ENCODE measurements at regions not wholly inside any gene's neighbourhood (a gene's known extent, or its start where the extent isn't known, plus 50 kb on each side); places are given as distances from the start of the nearest gene placed in this dataset.

GRCh38 chr12:110794623-110795280 lies 52.0 kb upstream of the CCDC63 start:
- H3F3A ChIP-seq (ENCODE audit: insufficient read depth, low read depth) = no peaks in the 10 kb centered on the region
- H3K4me2 ChIP-seq = no peak overlapping the region
- CTCF ChIA-PET = no interaction called here
- H3K79me2 ChIP-seq (ENCODE audit: low read depth) = no peaks in the 10 kb centered on the region
- intact Hi-C loops (cut with micrococcal nuclease; ENCODE audit: unreplicated experiment) = no loop called here
- H3K9me2 ChIP-seq (ENCODE audit: insufficient read depth) = no peaks in the 10 kb centered on the region
- H3K4me1 ChIP-seq (replicated peaks; ENCODE audit: insufficient read depth) = no peaks in the 10 kb centered on the region
- H3K36me3 ChIP-seq (ENCODE audit: low read depth) = no peaks in the 10 kb centered on the region
- H3K4me3 ChIP-seq = no peak overlapping the region
- no peak for DNase-seq
- no peaks in the 10 kb centered on the region for H4K20me1 ChIP-seq (ENCODE audit: insufficient read depth)
- no TSS peak for BruUV-seq (replicated peaks)
- H3K27me3 ChIP-seq (ENCODE audit: insufficient read depth, low read depth) = no peaks in the 10 kb centered on the region
- H3K9me3 ChIP-seq (ENCODE audit: insufficient read depth, low read depth) = no peaks in the 10 kb centered on the region
- POLR2A ChIA-PET (ENCODE audit: unreplicated experiment) = no interaction called here
- H2AFZ ChIP-seq = no peak overlapping the region
- H3K27ac ChIP-seq = no peak overlapping the region
- no peak for TF ChIP-seq EZH2 (IDR thresholded peaks at IDR 0.05; ENCODE audit: low read depth)
- TF ChIP-seq, protein P1, sequence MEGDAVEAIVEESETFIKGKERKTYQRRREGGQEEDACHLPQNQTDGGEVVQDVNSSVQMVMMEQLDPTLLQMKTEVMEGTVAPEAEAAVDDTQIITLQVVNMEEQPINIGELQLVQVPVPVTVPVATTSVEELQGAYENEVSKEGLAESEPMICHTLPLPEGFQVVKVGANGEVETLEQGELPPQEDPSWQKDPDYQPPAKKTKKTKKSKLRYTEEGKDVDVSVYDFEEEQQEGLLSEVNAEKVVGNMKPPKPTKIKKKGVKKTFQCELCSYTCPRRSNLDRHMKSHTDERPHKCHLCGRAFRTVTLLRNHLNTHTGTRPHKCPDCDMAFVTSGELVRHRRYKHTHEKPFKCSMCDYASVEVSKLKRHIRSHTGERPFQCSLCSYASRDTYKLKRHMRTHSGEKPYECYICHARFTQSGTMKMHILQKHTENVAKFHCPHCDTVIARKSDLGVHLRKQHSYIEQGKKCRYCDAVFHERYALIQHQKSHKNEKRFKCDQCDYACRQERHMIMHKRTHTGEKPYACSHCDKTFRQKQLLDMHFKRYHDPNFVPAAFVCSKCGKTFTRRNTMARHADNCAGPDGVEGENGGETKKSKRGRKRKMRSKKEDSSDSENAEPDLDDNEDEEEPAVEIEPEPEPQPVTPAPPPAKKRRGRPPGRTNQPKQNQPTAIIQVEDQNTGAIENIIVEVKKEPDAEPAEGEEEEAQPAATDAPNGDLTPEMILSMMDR (conservative IDR thresholded peaks at IDR 0.05) = no peak

- H3K4me3 ChIP-seq = no peak overlapping the region
- H3K4me2 ChIP-seq = no peak overlapping the region
- H4K20me1 ChIP-seq (ENCODE audit: insufficient read depth) = no peaks in the 10 kb centered on the region
- TF ChIP-seq, protein P1 (conservative IDR thresholded peaks at IDR 0.05) = no peak
- TF ChIP-seq EZH2 (IDR thresholded peaks at IDR 0.05; ENCODE audit: low read depth) = no peak
- ChIA-PET CTCF (no interaction called here), POLR2A (ENCODE audit: unreplicated experiment) (no interaction called here)
- no peaks in the 10 kb centered on the region for H3K9me2 ChIP-seq (ENCODE audit: insufficient read depth)
- H3K27me3 ChIP-seq (ENCODE audit: insufficient read depth, low read depth) = peaks cover 4% of the 10 kb centered on the region; the same call in 1 of the 2 replicates
- no TSS peak for BruUV-seq (replicated peaks)
- H3K36me3 ChIP-seq (ENCODE audit: low read depth) = no peaks in the 10 kb centered on the region
- H2AFZ ChIP-seq = no peak overlapping the region
- intact Hi-C loops (cut with micrococcal nuclease; ENCODE audit: unreplicated experiment) = no loop called here
- H3F3A ChIP-seq (ENCODE audit: insufficient read depth, low read depth) = no peaks in the 10 kb centered on the region
- no peaks in the 10 kb centered on the region for H3K9me3 ChIP-seq (ENCODE audit: insufficient read depth, low read depth)
- no peak overlapping the region for H3K27ac ChIP-seq
- DNase-seq = peak; percentile 3 to 35
- H3K79me2 ChIP-seq (ENCODE audit: low read depth) = no peaks in the 10 kb centered on the region
- no peaks in the 10 kb centered on the region for H3K4me1 ChIP-seq (replicated peaks; ENCODE audit: insufficient read depth)
Measured at GRCh38 chr12:110796952-110797351, 49.8 kb upstream of the CCDC63 start.

All from PC-9 (cell line).